ENCODE measurements at regions not wholly inside any gene's neighbourhood (a gene's known extent, or its start where the extent isn't known, plus 50 kb on each side); places are given as distances from the start of the nearest gene placed in this dataset.

GRCh38 chr9:118891213-118891612 is 478.0 kb downstream of the BRINP1 start:
- TF ChIP-seq, protein P1, sequence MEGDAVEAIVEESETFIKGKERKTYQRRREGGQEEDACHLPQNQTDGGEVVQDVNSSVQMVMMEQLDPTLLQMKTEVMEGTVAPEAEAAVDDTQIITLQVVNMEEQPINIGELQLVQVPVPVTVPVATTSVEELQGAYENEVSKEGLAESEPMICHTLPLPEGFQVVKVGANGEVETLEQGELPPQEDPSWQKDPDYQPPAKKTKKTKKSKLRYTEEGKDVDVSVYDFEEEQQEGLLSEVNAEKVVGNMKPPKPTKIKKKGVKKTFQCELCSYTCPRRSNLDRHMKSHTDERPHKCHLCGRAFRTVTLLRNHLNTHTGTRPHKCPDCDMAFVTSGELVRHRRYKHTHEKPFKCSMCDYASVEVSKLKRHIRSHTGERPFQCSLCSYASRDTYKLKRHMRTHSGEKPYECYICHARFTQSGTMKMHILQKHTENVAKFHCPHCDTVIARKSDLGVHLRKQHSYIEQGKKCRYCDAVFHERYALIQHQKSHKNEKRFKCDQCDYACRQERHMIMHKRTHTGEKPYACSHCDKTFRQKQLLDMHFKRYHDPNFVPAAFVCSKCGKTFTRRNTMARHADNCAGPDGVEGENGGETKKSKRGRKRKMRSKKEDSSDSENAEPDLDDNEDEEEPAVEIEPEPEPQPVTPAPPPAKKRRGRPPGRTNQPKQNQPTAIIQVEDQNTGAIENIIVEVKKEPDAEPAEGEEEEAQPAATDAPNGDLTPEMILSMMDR (IDR thresholded peaks at IDR 0.05; ENCODE audit: low read length), result no peak
- TF ChIP-seq EZH2 (IDR thresholded peaks at IDR 0.05; ENCODE audit: borderline replicate concordance, low read length), result no peak

All from OCI-LY1 (cell line).